Prostate gland (tissue), 2 donors: ENCODE measurements at regions not wholly inside any gene's neighbourhood (a gene's known extent, or its start where the extent isn't known, plus 50 kb on each side); places are given as distances from the start of the nearest gene placed in this dataset.

Experiments
- POLR2A ChIP-seq: fragments of 450-650 bp; IDR thresholded peaks from one replicate; pipeline ENCODE4 v1.6.1; 2016; ENCODE audit warnings: antibody characterized with exemption, mild to moderate bottlenecking
- TF ChIP-seq, protein P1 (sequence below), 4 experiments: fragments of 200-600 bp in 2 of 4; fragments of 450-650 bp in 2 of 4; sonication (generic) in 2 of 4; IDR thresholded peaks; 1 replicate in 3 of 4; 2 replicates in 1 of 4; pipeline ENCODE4 v1.5.1; 2016 to 2019; ENCODE audit warnings: antibody characterized with exemption in 4 of 4, mild to moderate bottlenecking in 2 of 4, moderate library complexity in 2 of 4

DNA sequence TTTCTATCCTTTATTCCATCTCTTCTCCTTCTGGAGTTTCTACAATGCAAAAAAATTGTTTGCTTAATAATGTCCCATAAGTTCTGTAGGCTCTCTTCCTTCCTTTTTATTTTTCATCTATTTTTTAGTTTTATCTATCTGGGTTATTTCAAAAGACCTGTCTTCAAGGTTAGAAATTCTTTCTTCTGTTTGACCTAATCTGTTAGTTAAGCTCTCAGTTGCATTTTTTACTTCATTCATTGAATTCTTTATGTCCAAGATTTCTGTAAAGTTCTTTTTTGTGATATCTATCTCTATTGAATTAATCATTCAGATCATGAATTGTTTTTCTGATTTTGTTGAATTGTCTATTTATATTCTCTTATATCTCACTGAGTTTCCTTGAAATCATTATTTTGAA, 145.9 kb upstream of the TLE4 start:
- no peak for TF ChIP-seq POLR2A
- TF ChIP-seq, protein P1, sequence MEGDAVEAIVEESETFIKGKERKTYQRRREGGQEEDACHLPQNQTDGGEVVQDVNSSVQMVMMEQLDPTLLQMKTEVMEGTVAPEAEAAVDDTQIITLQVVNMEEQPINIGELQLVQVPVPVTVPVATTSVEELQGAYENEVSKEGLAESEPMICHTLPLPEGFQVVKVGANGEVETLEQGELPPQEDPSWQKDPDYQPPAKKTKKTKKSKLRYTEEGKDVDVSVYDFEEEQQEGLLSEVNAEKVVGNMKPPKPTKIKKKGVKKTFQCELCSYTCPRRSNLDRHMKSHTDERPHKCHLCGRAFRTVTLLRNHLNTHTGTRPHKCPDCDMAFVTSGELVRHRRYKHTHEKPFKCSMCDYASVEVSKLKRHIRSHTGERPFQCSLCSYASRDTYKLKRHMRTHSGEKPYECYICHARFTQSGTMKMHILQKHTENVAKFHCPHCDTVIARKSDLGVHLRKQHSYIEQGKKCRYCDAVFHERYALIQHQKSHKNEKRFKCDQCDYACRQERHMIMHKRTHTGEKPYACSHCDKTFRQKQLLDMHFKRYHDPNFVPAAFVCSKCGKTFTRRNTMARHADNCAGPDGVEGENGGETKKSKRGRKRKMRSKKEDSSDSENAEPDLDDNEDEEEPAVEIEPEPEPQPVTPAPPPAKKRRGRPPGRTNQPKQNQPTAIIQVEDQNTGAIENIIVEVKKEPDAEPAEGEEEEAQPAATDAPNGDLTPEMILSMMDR (IDR thresholded peaks at IDR 0.05), result no peak
